Naive B cell (primary cell): ENCODE measurements at regions not wholly inside any gene's neighbourhood (a gene's known extent, or its start where the extent isn't known, plus 50 kb on each side); places are given as distances from the start of the nearest gene placed in this dataset.

Source experiments
- ATAC-seq, 2 donors: fragments of 150-1000 bp; cut with Tn5 transposase; 2 replicates each; pipeline ENCODE4 v1.10.0; 2021; ENCODE audit warnings: low read depth in 2 of 2, mild to moderate bottlenecking in 2 of 2, moderate library complexity in 2 of 2
- DNase-seq: peaks from one replicate; pipeline ENCODE4 v3.0.0; 2022
- H3K27ac Mint-ChIP-seq, 6 donors: one replicate each; pipeline ENCODE4 v1.8.0; 2020 to 2022; ENCODE audit warnings: mild to moderate bottlenecking in 6 of 6, mixed read lengths in 6 of 6, moderate library complexity in 5 of 6, inconsistent platforms in 2 of 6
- H3K27me3 Mint-ChIP-seq, 3 donors: one replicate each; pipeline ENCODE4 v1.8.0; 2021 to 2022; ENCODE audit warnings: mixed read lengths in 3 of 3, mild to moderate bottlenecking in 1 of 3
- H3K36me3 Mint-ChIP-seq, 2 donors: one replicate each; pipeline ENCODE4 v1.8.0; 2020 to 2022; ENCODE audit warnings: mixed read lengths in 2 of 2, inconsistent platforms in 1 of 2, mild to moderate bottlenecking in 1 of 2
- H3K4me1 Mint-ChIP-seq, 3 donors: one replicate each; pipeline ENCODE4 v1.8.0; 2020 to 2022; ENCODE audit warnings: mixed read lengths in 3 of 3, inconsistent platforms in 1 of 3, mild to moderate bottlenecking in 1 of 3, moderate library complexity in 1 of 3
- H3K4me3 Mint-ChIP-seq, 8 donors: one replicate each; pipeline ENCODE4 v1.8.0; 2020 to 2022; ENCODE audit warnings: mild to moderate bottlenecking in 8 of 8, mixed read lengths in 8 of 8, moderate library complexity in 8 of 8, inconsistent platforms in 2 of 8
- H3K9me3 Mint-ChIP-seq, 7 donors: one replicate each; pipeline ENCODE4 v1.8.0; 2020 to 2022; ENCODE audit warnings: mixed read lengths in 7 of 7, mild to moderate bottlenecking in 5 of 7, inconsistent platforms in 2 of 7, moderate library complexity in 1 of 7

DNA sequence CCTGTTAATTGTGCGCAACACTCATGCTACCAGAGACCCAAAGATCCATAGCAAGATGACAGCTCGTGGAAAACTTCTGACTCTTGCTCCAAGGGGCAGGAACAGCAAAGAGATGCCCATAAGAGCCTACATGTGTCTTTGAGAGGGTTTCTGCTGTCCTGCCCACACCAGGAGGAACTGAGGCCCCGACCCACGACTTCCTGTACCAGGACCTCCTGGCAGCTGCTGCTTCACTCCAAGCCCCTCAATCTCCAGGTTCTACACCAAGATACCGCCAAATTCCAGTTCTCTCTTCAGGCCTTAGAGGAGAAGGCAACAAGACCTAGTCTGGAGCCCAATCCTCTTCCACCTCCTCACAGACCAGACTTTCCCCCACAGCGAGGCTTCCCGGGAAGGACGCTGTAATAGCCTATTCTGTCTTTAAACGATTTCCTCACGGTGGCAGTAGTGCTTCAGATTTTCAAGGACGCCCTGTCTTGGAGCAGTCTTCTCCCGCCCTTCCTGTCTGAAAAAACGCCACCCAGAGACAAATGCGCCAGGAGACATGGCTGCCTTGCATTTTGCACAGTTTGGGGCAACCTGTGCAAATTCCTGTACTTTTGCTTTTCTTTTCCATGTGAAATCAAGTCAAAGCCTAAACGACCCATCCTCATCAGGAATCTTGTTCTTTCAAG, 230.2 kb upstream of the STK26 start:
- peak overlapping the region in 5 of 6 donors; percentile 83 to 99 (median 97) for H3K27ac Mint-ChIP-seq
- H3K4me3 Mint-ChIP-seq, result peak overlapping the region in 6 of 8 donors; percentile 90 to 100 (median 96)
- DNase-seq (peak; percentile 84), ATAC-seq (peak in 1 of 2 donors; percentile 64)
- peaks cover 6 to 12% of the 10 kb centered on the region in 2 donors for H3K36me3 Mint-ChIP-seq
- peaks cover 0 to 22% (median 8%) of the 10 kb centered on the region in 3 donors for H3K4me1 Mint-ChIP-seq
- no peaks in the 10 kb centered on the region for H3K9me3 Mint-ChIP-seq
- H3K27me3 Mint-ChIP-seq, result no peaks in the 10 kb centered on the region

DNA sequence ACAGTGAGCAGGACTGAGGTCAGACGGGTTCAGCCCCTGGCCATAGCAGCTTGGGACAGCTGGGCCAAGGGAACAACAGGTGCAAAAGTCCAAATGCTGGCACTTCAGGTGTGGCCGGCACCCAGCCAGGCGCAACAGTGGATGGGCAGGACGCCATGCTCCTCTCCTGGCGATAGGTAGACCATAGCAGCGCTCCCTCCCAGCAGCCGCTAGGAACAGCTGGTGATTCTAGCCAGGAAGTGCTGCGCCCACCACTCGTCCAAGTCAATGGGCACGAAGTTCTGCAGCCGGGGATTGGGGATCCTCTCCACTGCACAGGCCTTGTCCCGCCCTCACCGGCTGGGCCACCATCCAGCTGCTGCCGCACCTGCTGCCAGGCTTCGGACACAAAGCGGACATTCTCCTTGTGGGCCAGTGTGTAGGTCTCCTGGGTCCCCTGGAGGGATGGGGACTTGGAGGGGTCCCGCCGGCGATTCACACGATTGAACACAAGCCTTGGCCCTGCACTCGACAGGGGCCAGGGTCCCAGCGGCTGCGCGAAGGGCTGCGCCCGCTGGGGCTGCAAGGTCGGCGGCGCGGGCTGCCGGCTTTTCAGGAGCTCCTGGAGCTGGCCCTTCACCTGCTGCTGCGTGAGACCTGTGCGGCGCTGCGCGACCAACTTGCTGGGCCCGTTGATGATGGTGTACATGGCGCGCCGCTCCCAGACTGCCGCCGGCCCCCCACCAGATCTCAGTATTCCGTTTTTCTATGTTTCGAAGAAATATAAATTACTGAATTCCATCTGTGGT, 227.5 kb upstream of the STK26 start:
- peaks cover 6 to 12% of the 10 kb centered on the region in 2 donors for H3K36me3 Mint-ChIP-seq
- no peaks in the 10 kb centered on the region for H3K27me3 Mint-ChIP-seq
- H3K27ac Mint-ChIP-seq, result no peak overlapping the region
- no peak for ATAC-seq
- H3K4me1 Mint-ChIP-seq, result peaks cover 0 to 20% (median 8%) of the 10 kb centered on the region in 3 donors
- DNase-seq, result no peak
- no peaks in the 10 kb centered on the region for H3K9me3 Mint-ChIP-seq
- H3K4me3 Mint-ChIP-seq, result peak overlapping the region in 6 of 8 donors; percentile 42 to 73 (median 62)

DNA sequence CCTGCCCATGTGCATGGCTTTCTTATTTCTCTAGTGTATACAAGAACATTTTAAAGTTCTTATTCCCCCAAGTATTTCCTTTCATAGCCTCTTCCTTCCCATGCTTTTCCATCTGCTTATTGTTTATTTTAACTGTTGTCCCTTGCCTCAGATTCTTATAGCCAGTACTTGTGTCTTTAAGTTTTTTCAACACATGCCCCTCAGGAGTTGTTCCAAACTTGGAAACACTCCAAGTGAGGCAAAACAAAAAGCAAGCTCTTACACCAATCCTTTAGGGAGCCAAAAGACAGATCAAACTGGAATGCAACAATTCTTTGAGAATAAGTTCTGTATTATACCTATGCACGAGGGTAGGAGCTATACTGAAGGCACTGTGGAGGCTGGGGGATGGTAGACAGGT, 222.0 kb upstream of the STK26 start:
- no peak overlapping the region for H3K27ac Mint-ChIP-seq
- H3K4me1 Mint-ChIP-seq, result peaks cover 0 to 13% (median 0%) of the 10 kb centered on the region in 3 donors
- H3K9me3 Mint-ChIP-seq, result no peaks in the 10 kb centered on the region
- ATAC-seq, result no peak
- no peaks in the 10 kb centered on the region for H3K36me3 Mint-ChIP-seq
- H3K27me3 Mint-ChIP-seq, result no peaks in the 10 kb centered on the region
- H3K4me3 Mint-ChIP-seq, result no peak overlapping the region
- DNase-seq, result no peak

DNA sequence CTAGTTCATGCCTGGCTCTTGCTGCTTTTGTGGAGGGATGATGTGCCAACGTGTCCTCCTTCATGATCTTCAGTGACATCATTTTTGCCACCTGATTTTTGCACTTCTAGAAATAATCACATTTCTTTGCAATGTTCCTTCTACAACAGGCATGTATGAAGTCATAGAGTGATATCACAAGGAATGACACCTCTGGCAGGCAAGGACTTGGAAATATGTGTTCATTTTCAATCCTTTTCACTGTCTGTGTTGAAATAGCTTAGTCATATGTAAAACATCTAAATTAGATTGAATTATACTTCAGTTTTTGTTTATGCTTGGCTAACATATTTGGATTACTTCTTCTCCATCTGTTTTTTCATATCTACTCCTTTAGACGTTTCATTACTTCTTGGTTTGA, 221.2 kb upstream of the STK26 start:
- Mint-ChIP-seq H3K4me3 (peak overlapping the region in 1 of 8 donors; percentile 88), H3K27me3 (no peaks in the 10 kb centered on the region), H3K27ac (peak overlapping the region in 2 of 6 donors; percentile 22 to 39)

DNA sequence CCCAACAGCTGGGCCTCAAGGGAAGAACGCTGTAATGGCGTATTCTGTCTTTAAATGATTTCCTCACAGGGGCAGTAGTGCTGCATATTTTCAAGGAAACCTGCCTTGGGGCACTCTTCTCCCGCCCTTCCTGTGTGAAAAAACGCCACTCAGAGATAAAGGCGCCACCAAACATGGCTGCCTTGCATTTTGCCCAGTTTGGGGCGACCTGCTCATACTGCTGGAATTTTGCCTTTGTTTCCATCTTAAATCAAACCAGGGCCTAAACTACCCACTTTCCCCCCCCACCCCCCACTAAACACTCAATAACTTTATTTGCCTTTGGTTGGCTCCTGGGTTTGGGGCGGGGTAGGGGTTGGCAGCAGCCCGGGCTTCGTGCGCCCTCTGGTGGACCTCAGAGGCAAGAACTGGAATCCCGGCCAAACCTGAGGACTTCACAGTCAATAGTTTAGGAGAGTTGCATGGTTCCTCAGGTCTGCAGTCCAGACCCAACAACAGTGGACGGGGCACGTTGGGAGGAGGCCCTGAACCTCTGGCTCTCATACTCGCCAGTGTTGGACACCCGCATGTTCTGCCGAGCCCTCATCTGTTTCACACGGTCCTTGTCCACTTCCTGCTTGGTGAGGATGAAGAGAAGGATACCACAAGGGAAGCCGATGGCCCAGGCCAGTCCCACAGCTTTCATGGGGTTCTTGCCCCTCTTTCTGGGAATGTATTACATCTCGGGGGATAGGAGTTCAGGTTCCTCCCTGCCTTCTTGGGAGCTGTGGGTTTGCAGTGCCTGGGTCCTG, 220.1 kb upstream of the STK26 start:
- peak overlapping the region in 1 of 6 donors; percentile 69 for H3K27ac Mint-ChIP-seq
- no peaks in the 10 kb centered on the region for H3K27me3 Mint-ChIP-seq
- H3K4me3 Mint-ChIP-seq, result peak overlapping the region in 6 of 8 donors; percentile 75 to 95 (median 91)
- H3K4me1 Mint-ChIP-seq, result peaks cover 0 to 9% (median 0%) of the 10 kb centered on the region in 3 donors
- ATAC-seq (peak; percentile 30 to 75), DNase-seq (peak; percentile 63)
- no peaks in the 10 kb centered on the region for H3K9me3 Mint-ChIP-seq
- H3K36me3 Mint-ChIP-seq, result no peaks in the 10 kb centered on the region

More for the DNA sequence above, 221.2 kb upstream of the STK26 start:
- Mint-ChIP-seq H3K4me1 (peaks cover 0 to 9% (median 0%) of the 10 kb centered on the region in 3 donors), H3K36me3 (no peaks in the 10 kb centered on the region), H3K9me3 (no peaks in the 10 kb centered on the region)
- DNase-seq, result no peak
- ATAC-seq, result no peak

DNA sequence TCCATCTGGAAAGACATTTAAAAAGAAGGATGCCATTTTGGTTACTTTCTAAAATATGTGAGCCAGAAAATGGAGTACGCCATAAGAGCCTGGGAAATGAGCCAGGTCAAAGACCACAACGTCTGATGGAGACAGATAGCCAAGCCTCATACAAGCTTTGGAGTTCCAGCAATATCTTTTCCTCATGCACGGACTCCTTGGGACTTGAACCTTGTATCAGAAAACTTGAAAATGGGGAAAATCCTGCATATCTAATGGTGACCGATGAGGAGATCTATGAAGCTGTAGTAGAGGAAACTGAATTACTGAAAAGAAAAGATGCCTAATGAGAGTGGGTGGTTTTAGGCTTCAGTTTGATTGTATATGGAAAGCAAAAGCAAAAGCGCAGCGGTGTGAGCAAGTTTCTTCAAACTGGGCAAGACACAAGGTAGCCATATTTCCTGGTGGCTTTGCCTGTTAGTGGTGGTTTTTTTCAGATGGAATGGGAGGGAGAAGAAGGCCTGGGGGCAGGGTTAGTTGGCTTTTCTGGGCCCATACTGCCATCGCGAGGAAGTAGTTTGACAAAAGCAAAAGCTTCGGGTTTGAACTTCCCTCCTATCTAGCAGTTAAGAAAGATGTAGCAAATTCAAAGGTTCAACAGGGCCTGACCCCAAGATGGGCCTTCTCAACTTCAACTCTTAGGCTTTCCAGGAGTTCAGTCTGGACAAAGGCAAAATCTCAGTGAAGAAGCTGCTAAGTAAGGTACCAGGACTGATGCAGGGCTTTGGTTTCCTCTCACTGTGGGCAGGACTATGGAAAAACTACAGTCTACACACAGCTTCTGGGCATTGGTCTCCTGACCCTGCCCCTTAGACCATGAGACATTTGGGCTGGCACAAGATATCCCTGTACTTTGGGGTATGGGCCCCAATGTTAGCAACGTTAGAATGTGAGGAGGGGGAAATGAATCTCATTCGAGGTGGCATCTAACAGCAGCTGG, 210.0 kb upstream of the STK26 start:
- no peaks in the 10 kb centered on the region for H3K36me3 Mint-ChIP-seq
- DNase-seq (peak; percentile 92), ATAC-seq (peak; percentile 85 to 86)
- no peaks in the 10 kb centered on the region for H3K9me3 Mint-ChIP-seq
- no peaks in the 10 kb centered on the region for H3K27me3 Mint-ChIP-seq
- H3K4me3 Mint-ChIP-seq, result peak overlapping the region; percentile 69 to 92 (median 81)
- H3K27ac Mint-ChIP-seq, result peak overlapping the region; percentile 67 to 94 (median 88)
- H3K4me1 Mint-ChIP-seq, result peaks cover 16 to 38% (median 19%) of the 10 kb centered on the region in 3 donors

DNA sequence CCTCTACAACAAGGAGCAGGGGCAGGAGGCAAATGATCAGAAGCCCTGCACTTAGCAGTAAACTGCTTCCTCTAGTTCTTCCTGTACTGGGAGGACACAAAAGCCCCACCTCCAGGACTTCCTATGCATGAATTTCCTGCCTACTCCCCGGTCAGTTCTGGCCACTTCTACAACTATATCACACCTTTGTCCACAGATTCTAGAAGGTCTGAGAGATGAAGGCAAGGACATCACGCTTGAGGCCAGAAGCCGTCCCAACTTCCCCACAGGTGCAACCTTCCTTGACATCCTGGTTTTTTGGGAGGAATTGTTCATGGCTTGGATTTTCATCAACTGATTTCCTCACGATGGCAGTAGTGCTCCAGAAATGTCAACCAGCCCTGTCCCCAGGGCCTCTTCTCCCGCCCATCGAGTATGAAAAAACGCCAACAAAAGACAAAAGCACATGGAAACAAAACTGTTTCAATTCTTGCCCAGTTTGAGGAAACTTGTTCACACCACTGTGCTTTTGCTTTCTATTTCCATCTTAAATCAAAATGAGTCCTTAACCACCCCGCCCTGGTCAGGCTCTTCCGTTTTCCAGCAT, 206.5 kb upstream of the STK26 start:
- H3K27ac Mint-ChIP-seq, result peak overlapping the region; percentile 80 to 94 (median 90)
- ATAC-seq, result peak; percentile 57 to 64
- H3K36me3 Mint-ChIP-seq, result no peaks in the 10 kb centered on the region
- peaks cover 19 to 46% (median 21%) of the 10 kb centered on the region in 3 donors for H3K4me1 Mint-ChIP-seq
- H3K27me3 Mint-ChIP-seq, result no peaks in the 10 kb centered on the region
- H3K9me3 Mint-ChIP-seq, result no peaks in the 10 kb centered on the region
- peak; percentile 90 for DNase-seq
- peak overlapping the region; percentile 80 to 92 (median 88) for H3K4me3 Mint-ChIP-seq

DNA sequence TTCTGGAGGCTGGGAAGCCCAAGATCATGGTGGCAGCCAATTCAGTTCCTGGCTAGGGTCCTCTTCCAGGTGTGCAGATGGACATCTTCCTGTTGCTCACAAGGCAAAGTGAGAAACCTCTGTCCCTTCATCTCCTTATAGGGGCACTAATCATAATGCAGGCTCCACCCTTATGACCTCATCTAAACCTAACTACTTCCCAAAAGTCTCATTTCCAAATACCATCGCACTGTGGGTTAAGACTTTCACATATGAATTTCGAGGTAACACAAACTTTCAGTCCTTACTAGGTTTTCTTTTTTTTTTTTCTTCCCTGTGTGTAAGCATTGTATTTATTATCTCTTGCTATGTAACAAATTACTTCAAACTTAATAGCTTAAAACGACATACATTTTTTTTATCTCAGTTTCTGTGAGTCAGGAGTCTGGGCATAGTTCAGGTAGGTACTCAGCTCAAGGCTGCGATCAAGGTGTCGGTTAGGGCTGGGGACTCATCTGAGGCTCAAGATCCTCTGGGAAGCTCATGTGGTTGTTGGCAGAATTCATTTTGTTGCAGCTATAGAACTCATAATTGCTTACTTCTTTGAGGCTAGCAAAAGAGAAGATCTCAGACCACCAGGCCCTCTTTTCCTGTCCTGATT, 204.7 kb upstream of the STK26 start:
- no peaks in the 10 kb centered on the region for H3K9me3 Mint-ChIP-seq
- ATAC-seq (no peak), DNase-seq (no peak)
- H3K4me1 Mint-ChIP-seq, result peaks cover 13 to 46% (median 23%) of the 10 kb centered on the region in 3 donors
- peak overlapping the region; percentile 45 to 92 (median 84) for H3K4me3 Mint-ChIP-seq
- H3K27ac Mint-ChIP-seq, result peak overlapping the region; percentile 80 to 96 (median 87)
- H3K27me3 Mint-ChIP-seq, result no peaks in the 10 kb centered on the region
- H3K36me3 Mint-ChIP-seq, result no peaks in the 10 kb centered on the region

DNA sequence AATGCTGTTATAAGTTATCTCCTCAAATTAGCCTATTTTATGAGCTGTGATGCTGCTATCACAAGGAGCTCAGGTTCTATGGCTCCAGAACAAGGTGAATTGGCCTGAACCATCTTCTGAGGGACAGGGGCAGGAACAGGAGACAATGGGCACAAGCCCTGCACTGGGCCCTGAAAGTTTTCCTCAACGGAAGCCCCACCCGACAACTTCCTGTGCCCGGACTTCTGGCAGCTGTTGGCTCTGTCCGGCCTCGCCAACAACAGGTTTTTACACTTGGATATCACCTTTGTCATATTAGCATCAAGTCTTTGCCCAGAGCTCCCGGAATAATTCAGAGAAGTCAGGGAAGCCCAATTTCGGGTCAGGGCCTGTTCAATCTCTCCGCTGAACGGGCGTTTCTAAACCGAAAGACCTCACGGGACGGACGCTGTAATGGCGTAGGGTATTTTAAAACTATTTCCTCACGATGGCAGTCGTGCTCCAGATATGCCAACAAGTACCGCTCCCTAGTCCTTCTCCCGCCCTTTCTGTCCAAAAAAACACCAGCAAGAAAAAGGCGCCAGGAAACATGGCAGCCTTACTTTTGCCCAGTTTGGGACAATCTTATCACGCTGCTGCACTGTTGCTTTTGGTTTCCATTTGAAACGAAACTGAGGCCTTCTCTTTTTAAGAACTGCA, 201.0 kb upstream of the STK26 start:
- Mint-ChIP-seq H3K9me3 (no peaks in the 10 kb centered on the region), H3K27me3 (no peaks in the 10 kb centered on the region), H3K27ac (peak overlapping the region in 5 of 6 donors; percentile 94 to 99 (median 97)), H3K4me1 (peaks cover 1 to 30% (median 18%) of the 10 kb centered on the region in 3 donors), H3K4me3 (peak overlapping the region in 6 of 8 donors; percentile 78 to 97 (median 96)), H3K36me3 (no peaks in the 10 kb centered on the region)
- ATAC-seq (peak in 1 of 2 donors; percentile 79), DNase-seq (peak; percentile 83)

DNA sequence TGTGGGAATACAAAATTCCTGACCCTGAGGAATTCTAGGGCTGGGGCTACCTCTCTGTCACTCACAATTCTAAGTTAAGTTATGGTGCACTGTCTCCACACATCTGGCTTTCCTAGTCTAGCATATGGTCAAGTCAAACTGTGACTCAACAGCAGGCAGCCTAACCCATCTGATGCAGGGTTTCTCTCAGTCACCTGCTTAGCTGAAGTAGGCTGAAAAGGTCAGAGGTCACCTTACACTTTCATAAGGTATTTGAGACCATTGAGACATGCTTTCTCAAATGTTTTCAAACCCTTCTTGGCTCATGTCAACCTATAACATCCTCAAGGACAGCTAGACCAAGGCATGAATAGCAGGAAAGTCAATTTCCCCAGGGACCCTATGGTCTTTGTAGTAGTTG, 196.5 kb upstream of the STK26 start:
- peaks cover 19 to 45% (median 24%) of the 10 kb centered on the region in 3 donors for H3K4me1 Mint-ChIP-seq
- ATAC-seq (no peak), DNase-seq (no peak)
- H3K4me3 Mint-ChIP-seq, result no peak overlapping the region
- no peaks in the 10 kb centered on the region for H3K27me3 Mint-ChIP-seq
- peak overlapping the region in 1 of 6 donors; percentile 44 for H3K27ac Mint-ChIP-seq
- H3K36me3 Mint-ChIP-seq, result no peaks in the 10 kb centered on the region
- no peaks in the 10 kb centered on the region for H3K9me3 Mint-ChIP-seq

DNA sequence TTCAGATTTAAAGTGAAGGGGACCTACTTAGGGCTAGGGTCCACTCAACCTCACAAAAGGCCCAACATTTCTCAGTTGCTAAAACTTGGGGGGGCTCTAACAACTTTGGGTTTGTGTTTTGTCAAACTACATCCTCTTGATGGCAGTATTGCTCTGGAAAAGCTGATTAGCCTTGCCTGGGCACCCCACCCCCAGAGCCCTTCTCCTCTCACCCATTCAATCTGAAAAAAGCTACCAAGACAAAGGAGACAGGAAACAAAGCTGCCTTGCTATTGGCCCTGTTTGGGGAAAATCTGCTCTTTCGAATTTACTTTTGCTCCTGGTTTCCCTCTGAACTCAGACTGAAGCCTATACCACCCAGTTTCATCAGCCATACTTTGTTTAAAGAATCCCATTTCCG, 195.2 kb upstream of the STK26 start:
- H3K4me3 Mint-ChIP-seq, result peak overlapping the region in 6 of 8 donors; percentile 36 to 70 (median 46)
- H3K27me3 Mint-ChIP-seq, result no peaks in the 10 kb centered on the region
- H3K4me1 Mint-ChIP-seq, result peaks cover 16 to 42% (median 29%) of the 10 kb centered on the region in 3 donors
- ATAC-seq (peak; percentile 54 to 65), DNase-seq (peak; percentile 50)
- no peaks in the 10 kb centered on the region for H3K36me3 Mint-ChIP-seq
- peak overlapping the region in 4 of 6 donors; percentile 2 to 71 (median 46) for H3K27ac Mint-ChIP-seq
- no peaks in the 10 kb centered on the region for H3K9me3 Mint-ChIP-seq
